H1 (cell line): ENCODE measurements at regions not wholly inside any gene's neighbourhood (a gene's known extent, or its start where the extent isn't known, plus 50 kb on each side); places are given as distances from the start of the nearest gene placed in this dataset.

Source experiments
- CBX5 ChIP-seq: fragments of 300-800, 300-1000 bp; sonication (generic); IDR thresholded peaks from 2 replicates; pipeline ENCODE4 v1.7.1; 2016; ENCODE audit warnings: antibody characterized with exemption, low read length, low read depth
- NANOG ChIP-seq: IDR thresholded peaks from 2 replicates; pipeline ENCODE4 v1.6.1; 2011; ENCODE audit warnings: low read length, low read depth, mild to moderate bottlenecking, inconsistent platforms; ENCODE audit not compliant: insufficient read depth, poor library complexity, severe bottlenecking
- RNF2 ChIP-seq: fragments of 200-900, 300-1000 bp; sonication (generic); IDR thresholded peaks from 2 replicates; pipeline ENCODE4 v1.7.1; 2016; ENCODE audit warnings: borderline replicate concordance, low read depth, mild to moderate bottlenecking, antibody characterized with exemption, low read length; ENCODE audit not compliant: poor library complexity, severe bottlenecking; ENCODE audit errors: missing control alignments

- TF ChIP-seq RNF2 (no peak), NANOG (no peak), CBX5 (no peak)
These were observed 98.8 kb upstream of the NXT1 start (continued) for GRCh38 chr20:23251779-23252178.
